HL-60 (cell line): ENCODE measurements at regions not wholly inside any gene's neighbourhood (a gene's known extent, or its start where the extent isn't known, plus 50 kb on each side); places are given as distances from the start of the nearest gene placed in this dataset.

Experiments used
- DNase-seq, 2 experiments: peaks; one replicate each; pipeline ENCODE4 v3.0.0-alpha.2; 2010 to 2020; ENCODE audit warnings: low read depth in 1 of 2, low spot score in 1 of 2
- H3K27ac ChIP-seq: fragments of 250-450 bp; sonication (Bioruptor Pico); replicated peaks from 2 replicates; pipeline ENCODE4 v1.5.1; 2020; ENCODE audit warnings: mild to moderate bottlenecking, moderate library complexity
- H3K27me3 ChIP-seq: fragments of 250-450 bp; sonication (Bioruptor Pico); 2 replicates; pipeline ENCODE4 v1.5.1; 2021; ENCODE audit warnings: mild to moderate bottlenecking, moderate library complexity; ENCODE audit not compliant: insufficient read depth, poor library complexity, severe bottlenecking
- H3K4me3 ChIP-seq: replicated peaks from 2 replicates; pipeline ENCODE4 v1.5.1; 2011; ENCODE audit warnings: mild to moderate bottlenecking, control low read depth, low read length; ENCODE audit not compliant: insufficient read depth
- GABPA ChIP-seq: IDR thresholded peaks from 2 replicates; pipeline ENCODE4 v1.6.1; 2012; ENCODE audit warnings: low read depth
- POLR2AphosphoS5 ChIP-seq: IDR thresholded peaks from 2 replicates; pipeline ENCODE4 v1.6.1; 2012; ENCODE audit warnings: low read depth
- SPI1 ChIP-seq: IDR thresholded peaks from 2 replicates; pipeline ENCODE4 v1.6.1; 2012; ENCODE audit warnings: low read depth, mild to moderate bottlenecking, borderline replicate concordance
- TF ChIP-seq, protein P1 (sequence below): IDR thresholded peaks from one replicate; pipeline ENCODE4 v1.5.1; 2011; ENCODE audit warnings: low read length, control low read depth, inconsistent platforms; ENCODE audit not compliant: insufficient read depth
- TF ChIP-seq, protein P2 (sequence below): IDR thresholded peaks from 2 replicates; pipeline ENCODE4 v1.6.1; 2012; ENCODE audit warnings: low read depth; ENCODE audit not compliant: insufficient replicate concordance

DNA sequence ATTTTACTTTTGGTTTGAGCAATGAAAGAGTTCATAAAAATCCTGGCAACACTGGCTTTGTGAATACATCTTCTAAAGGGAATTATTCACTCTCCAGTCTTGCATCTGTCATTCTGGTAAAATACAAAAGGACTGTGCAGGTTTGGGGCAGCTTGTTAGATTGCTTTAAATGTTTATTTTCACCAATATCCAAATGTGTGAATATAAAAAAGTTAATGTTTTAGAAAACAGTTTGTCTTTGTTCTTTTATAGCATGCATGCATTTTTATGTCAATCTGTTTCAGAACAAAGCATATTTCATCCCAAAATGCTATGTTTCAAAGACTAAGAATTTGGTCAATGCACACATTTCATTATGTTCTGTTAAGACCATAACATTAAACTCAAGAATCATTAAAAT lies 1145.4 kb downstream of the OLFM4 start:
- TF ChIP-seq, protein P1, sequence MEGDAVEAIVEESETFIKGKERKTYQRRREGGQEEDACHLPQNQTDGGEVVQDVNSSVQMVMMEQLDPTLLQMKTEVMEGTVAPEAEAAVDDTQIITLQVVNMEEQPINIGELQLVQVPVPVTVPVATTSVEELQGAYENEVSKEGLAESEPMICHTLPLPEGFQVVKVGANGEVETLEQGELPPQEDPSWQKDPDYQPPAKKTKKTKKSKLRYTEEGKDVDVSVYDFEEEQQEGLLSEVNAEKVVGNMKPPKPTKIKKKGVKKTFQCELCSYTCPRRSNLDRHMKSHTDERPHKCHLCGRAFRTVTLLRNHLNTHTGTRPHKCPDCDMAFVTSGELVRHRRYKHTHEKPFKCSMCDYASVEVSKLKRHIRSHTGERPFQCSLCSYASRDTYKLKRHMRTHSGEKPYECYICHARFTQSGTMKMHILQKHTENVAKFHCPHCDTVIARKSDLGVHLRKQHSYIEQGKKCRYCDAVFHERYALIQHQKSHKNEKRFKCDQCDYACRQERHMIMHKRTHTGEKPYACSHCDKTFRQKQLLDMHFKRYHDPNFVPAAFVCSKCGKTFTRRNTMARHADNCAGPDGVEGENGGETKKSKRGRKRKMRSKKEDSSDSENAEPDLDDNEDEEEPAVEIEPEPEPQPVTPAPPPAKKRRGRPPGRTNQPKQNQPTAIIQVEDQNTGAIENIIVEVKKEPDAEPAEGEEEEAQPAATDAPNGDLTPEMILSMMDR, result no peak
- TF ChIP-seq SPI1, result no peak
- no peak for TF ChIP-seq POLR2AphosphoS5
- TF ChIP-seq GABPA, result no peak
- TF ChIP-seq, protein P2, sequence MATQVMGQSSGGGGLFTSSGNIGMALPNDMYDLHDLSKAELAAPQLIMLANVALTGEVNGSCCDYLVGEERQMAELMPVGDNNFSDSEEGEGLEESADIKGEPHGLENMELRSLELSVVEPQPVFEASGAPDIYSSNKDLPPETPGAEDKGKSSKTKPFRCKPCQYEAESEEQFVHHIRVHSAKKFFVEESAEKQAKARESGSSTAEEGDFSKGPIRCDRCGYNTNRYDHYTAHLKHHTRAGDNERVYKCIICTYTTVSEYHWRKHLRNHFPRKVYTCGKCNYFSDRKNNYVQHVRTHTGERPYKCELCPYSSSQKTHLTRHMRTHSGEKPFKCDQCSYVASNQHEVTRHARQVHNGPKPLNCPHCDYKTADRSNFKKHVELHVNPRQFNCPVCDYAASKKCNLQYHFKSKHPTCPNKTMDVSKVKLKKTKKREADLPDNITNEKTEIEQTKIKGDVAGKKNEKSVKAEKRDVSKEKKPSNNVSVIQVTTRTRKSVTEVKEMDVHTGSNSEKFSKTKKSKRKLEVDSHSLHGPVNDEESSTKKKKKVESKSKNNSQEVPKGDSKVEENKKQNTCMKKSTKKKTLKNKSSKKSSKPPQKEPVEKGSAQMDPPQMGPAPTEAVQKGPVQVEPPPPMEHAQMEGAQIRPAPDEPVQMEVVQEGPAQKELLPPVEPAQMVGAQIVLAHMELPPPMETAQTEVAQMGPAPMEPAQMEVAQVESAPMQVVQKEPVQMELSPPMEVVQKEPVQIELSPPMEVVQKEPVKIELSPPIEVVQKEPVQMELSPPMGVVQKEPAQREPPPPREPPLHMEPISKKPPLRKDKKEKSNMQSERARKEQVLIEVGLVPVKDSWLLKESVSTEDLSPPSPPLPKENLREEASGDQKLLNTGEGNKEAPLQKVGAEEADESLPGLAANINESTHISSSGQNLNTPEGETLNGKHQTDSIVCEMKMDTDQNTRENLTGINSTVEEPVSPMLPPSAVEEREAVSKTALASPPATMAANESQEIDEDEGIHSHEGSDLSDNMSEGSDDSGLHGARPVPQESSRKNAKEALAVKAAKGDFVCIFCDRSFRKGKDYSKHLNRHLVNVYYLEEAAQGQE, result no peak
- H3K27ac ChIP-seq, result no peak overlapping the region
- H3K27me3 ChIP-seq, result no peaks in the 10 kb centered on the region

DNA sequence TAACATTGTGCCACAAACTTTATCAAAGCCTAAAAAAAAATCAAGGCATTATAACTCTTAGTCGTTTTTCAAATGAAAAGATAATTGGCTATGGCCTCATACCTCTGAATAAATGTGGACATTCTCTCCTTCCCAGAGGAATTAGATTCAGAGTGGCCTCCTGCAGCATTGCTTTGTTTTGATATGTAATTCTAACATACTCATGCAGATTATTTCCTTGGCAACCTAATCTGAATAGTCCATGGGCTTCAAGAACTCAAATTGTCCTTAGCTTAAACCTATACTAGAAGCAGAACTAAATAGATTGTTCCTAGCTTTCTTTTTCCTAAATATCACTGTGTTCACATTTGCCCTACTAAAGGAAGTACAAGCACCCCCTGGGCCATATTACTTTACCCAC lies 1146.9 kb downstream of the OLFM4 start:
- TF ChIP-seq SPI1, result no peak
- no peak for TF ChIP-seq POLR2AphosphoS5
- TF ChIP-seq GABPA, result no peak
- TF ChIP-seq, protein P2, result no peak
- TF ChIP-seq, protein P1, result no peak
- Histone ChIP-seq H3K27me3 (no peaks in the 10 kb centered on the region), H3K27ac (no peak overlapping the region), H3K4me3 (no peak overlapping the region)
- no peak for DNase-seq

More for the DNA sequence above, 1145.4 kb downstream of the OLFM4 start:
- DNase-seq, result no peak
- no peak overlapping the region for H3K4me3 ChIP-seq

DNA sequence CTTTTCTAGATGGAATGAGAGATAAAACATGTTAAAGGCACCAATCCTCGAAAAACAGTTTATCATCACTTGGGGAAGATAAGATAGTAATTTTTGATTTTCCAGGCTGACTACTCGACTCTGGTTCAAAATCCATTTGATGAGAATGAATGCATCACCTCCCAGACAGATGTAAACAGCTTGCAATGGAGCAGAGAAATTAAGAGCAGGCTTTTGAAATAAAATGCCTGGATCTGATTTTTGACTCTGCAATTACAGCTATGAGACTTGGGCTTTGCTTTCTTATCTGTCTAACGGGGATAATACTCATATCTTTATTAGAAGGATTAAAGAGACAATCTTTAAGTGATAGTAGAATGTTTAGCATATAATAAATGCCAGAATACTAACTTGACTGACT lies 1148.9 kb downstream of the OLFM4 start:
- no peak for DNase-seq
- no peak overlapping the region for H3K27ac ChIP-seq
- TF ChIP-seq SPI1 (no peak), POLR2AphosphoS5 (no peak)
- TF ChIP-seq, protein P2, result no peak
- H3K27me3 ChIP-seq, result no peaks in the 10 kb centered on the region
- no peak overlapping the region for H3K4me3 ChIP-seq

DNA sequence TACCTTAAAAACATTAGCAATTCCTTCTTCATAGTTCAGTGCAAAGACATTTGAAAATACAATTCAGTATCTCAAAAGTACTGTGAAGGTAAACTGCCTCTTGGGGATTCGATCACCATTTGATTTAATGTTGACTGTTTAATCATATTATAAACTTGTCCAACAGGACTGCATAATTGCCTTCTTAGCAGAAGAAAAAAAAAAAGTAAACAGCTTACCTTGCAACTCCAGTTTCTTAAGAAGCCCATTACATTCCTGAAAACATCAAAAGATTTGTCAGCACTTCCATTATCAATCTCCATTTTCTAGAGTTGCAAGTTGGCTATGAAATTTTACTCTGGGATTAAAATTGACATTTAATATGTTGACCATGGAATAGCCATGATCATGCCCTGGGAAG lies 1154.6 kb downstream of the OLFM4 start:
- no peak overlapping the region for H3K4me3 ChIP-seq
- no peaks in the 10 kb centered on the region for H3K27me3 ChIP-seq
- no peak for DNase-seq
- no peak overlapping the region for H3K27ac ChIP-seq
- TF ChIP-seq, protein P2, result no peak
